WTC11 (cell line): ENCODE measurements at regions not wholly inside any gene's neighbourhood (a gene's known extent, or its start where the extent isn't known, plus 50 kb on each side); places are given as distances from the start of the nearest gene placed in this dataset.

Experiments
- ESRRA ChIP-seq: sonication (generic); formaldehyde crosslinking; IDR thresholded peaks from 2 replicates; pipeline ENCODE4 v1.8.1; 2022; ENCODE audit warnings: mild to moderate bottlenecking, missing genetic modification reagents, borderline replicate concordance
- PRDM15 ChIP-seq: sonication (generic); formaldehyde crosslinking; IDR thresholded peaks from 2 replicates; pipeline ENCODE4 v1.8.0; 2022; ENCODE audit warnings: missing genetic modification reagents
- TF ChIP-seq, protein P1 (sequence below): sonication (generic); formaldehyde crosslinking; IDR thresholded peaks from 2 replicates; pipeline ENCODE4 v1.8.1; 2022; ENCODE audit warnings: low read depth, mild to moderate bottlenecking, moderate library complexity, missing genetic modification reagents, borderline replicate concordance
- TF ChIP-seq, protein P2 (sequence below): sonication (generic); formaldehyde crosslinking; IDR thresholded peaks from 2 replicates; pipeline ENCODE4 v1.8.1; 2023; ENCODE audit warnings: mild to moderate bottlenecking, missing genetic modification reagents, moderate library complexity
- TF ChIP-seq, protein P3 (sequence below): fragments of 200-600 bp; IDR thresholded peaks from 2 replicates; pipeline ENCODE4 v1.8.0; 2022; ENCODE audit warnings: antibody characterized with exemption
- TF ChIP-seq, protein P4 (sequence below): sonication (generic); formaldehyde crosslinking; IDR thresholded peaks from 2 replicates; pipeline ENCODE4 v1.8.1; 2023; ENCODE audit warnings: mild to moderate bottlenecking, missing genetic modification reagents, moderate library complexity

GRCh38 chr9:31005086-31005665 is 1379.3 kb upstream of the ACO1 start:
- TF ChIP-seq, protein P1, sequence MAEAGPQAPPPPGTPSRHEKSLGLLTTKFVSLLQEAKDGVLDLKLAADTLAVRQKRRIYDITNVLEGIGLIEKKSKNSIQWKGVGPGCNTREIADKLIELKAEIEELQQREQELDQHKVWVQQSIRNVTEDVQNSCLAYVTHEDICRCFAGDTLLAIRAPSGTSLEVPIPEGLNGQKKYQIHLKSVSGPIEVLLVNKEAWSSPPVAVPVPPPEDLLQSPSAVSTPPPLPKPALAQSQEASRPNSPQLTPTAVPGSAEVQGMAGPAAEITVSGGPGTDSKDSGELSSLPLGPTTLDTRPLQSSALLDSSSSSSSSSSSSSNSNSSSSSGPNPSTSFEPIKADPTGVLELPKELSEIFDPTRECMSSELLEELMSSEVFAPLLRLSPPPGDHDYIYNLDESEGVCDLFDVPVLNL (CRISPR knock-in tag), result no peak
- TF ChIP-seq, protein P2, sequence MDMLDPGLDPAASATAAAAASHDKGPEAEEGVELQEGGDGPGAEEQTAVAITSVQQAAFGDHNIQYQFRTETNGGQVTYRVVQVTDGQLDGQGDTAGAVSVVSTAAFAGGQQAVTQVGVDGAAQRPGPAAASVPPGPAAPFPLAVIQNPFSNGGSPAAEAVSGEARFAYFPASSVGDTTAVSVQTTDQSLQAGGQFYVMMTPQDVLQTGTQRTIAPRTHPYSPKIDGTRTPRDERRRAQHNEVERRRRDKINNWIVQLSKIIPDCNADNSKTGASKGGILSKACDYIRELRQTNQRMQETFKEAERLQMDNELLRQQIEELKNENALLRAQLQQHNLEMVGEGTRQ (CRISPR knock-in tag), result no peak
- TF ChIP-seq PRDM15 (CRISPR knock-in tag) (no peak), ESRRA (CRISPR knock-in tag) (no peak)
- TF ChIP-seq, protein P3, sequence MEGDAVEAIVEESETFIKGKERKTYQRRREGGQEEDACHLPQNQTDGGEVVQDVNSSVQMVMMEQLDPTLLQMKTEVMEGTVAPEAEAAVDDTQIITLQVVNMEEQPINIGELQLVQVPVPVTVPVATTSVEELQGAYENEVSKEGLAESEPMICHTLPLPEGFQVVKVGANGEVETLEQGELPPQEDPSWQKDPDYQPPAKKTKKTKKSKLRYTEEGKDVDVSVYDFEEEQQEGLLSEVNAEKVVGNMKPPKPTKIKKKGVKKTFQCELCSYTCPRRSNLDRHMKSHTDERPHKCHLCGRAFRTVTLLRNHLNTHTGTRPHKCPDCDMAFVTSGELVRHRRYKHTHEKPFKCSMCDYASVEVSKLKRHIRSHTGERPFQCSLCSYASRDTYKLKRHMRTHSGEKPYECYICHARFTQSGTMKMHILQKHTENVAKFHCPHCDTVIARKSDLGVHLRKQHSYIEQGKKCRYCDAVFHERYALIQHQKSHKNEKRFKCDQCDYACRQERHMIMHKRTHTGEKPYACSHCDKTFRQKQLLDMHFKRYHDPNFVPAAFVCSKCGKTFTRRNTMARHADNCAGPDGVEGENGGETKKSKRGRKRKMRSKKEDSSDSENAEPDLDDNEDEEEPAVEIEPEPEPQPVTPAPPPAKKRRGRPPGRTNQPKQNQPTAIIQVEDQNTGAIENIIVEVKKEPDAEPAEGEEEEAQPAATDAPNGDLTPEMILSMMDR, result no peak
- TF ChIP-seq, protein P4, sequence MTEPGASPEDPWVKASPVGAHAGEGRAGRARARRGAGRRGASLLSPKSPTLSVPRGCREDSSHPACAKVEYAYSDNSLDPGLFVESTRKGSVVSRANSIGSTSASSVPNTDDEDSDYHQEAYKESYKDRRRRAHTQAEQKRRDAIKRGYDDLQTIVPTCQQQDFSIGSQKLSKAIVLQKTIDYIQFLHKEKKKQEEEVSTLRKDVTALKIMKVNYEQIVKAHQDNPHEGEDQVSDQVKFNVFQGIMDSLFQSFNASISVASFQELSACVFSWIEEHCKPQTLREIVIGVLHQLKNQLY (CRISPR knock-in tag), result no peak
